Aorta (tissue), 5 donors: ENCODE measurements at regions not wholly inside any gene's neighbourhood (a gene's known extent, or its start where the extent isn't known, plus 50 kb on each side); places are given as distances from the start of the nearest gene placed in this dataset.
"Not testable (repeated sequence)": the region's sequence is repeated elsewhere in the genome, so short reads cannot be mapped to it uniquely, and the experiment has no call there.

ENCODE experiments used
- ATAC-seq: fragments of 200-7000 bp; cut with Tn5 transposase; one replicate; pipeline ENCODE4 v1.9.1; 2022; ENCODE audit warnings: moderate library complexity; ENCODE audit not compliant: low FRiP score
- DNase-seq, 2 donors: peaks; one replicate each; pipeline ENCODE4 v3.0.0-alpha.2; 2020
- H3K27ac ChIP-seq, 2 donors: one replicate each; pipeline ENCODE4 v1.5.1; 2013; ENCODE audit warnings: low read length in 2 of 2, mild to moderate bottlenecking in 2 of 2, moderate library complexity in 2 of 2, control low read depth in 1 of 2, inconsistent platforms in 1 of 2, low read depth in 1 of 2
- H3K27me3 ChIP-seq, 2 donors: one replicate each; pipeline ENCODE4 v1.6.1; 2013; ENCODE audit warnings: control low read depth in 1 of 2, low read length in 1 of 2, mild to moderate bottlenecking in 1 of 2, moderate library complexity in 1 of 2; ENCODE audit not compliant: insufficient read depth in 2 of 2, control insufficient read depth in 1 of 2
- H3K36me3 ChIP-seq, 2 donors: one replicate each; pipeline ENCODE4 v1.6.1; 2013; ENCODE audit warnings: control low read depth in 1 of 2, low read length in 1 of 2, mild to moderate bottlenecking in 1 of 2; ENCODE audit not compliant: insufficient read depth in 2 of 2, control insufficient read depth in 1 of 2
- H3K4me1 ChIP-seq, 2 donors: one replicate each; pipeline ENCODE4 v1.6.1; 2013; ENCODE audit warnings: low read length in 2 of 2, control low read depth in 1 of 2, mild to moderate bottlenecking in 1 of 2, moderate library complexity in 1 of 2; ENCODE audit not compliant: insufficient read depth in 2 of 2, control insufficient read depth in 1 of 2
- H3K4me3 ChIP-seq, 2 donors: one replicate each; pipeline ENCODE4 v1.5.1; 2013; ENCODE audit warnings: low read length in 2 of 2, control low read depth in 1 of 2, mild to moderate bottlenecking in 1 of 2
- H3K9me3 ChIP-seq: one replicate; pipeline ENCODE4 v1.6.1; 2013; ENCODE audit warnings: mild to moderate bottlenecking, low read length; ENCODE audit not compliant: control insufficient read depth
- WGBS, 2 donors: extraction: QIAGEN DNeasy Blood & Tissue Kit; methylation state at CpG; one replicate each; pipeline ENCODE4 v1.1.7; 2013; 5-methylcytosine and 5-hydroxymethylcytosine counted together
- intact Hi-C, 2 donors: fragments of 100-400 bp; cut with DNase I; formaldehyde crosslinking; loops; one replicate each; pipeline versions ENCODE4 v1.14.2 to v1.15.0; 2022
- donor health status: healthy with polysubstance abuse.
- donor health status: Bipolar disorder and iron deficiency.
- donor health status: DM: no; HTN: no; CAD: no.
- donor health status: DM: no; HTN: no; CAD: no.
- donor health status: DM: yes; HTN: yes; CAD: no.

DNA sequence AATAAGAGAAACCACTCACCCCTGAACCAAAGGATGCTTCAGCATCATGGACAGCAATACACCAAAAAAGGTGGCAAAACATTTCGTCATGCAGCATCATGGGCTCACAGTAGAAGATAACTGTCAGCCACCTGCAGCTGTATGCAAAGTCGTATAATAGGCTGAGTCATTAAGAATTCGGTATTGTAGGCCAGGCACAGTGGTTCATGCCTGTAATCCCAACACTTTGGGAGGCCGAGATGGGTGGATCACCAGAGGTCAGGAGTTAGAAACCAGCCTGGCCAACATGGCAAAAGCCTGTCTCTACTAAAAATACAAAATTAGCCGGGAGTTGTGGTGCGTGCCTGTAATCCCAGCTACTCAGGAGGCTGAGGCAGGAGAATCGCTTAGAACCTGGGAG, 123.8 kb upstream of the UNC5B start:
- not testable (repeated sequence) for ATAC-seq, H3K27ac ChIP-seq, DNase-seq

GRCh38 chr10:71089162-71089561, 123.2 kb upstream of the UNC5B start:
- Histone ChIP-seq H3K36me3 (no peaks in the 10 kb centered on the region), H3K4me3 (no peak overlapping the region), H3K27ac (no peak overlapping the region), H3K9me3 (no peaks in the 10 kb centered on the region), H3K4me1 (no peaks in the 10 kb centered on the region), H3K27me3 (no peaks in the 10 kb centered on the region)
- 96 to 100% methylated on average over 1 of the region's 1 CpG for WGBS, 2 donors
- DNase-seq, result no peak
- ATAC-seq, result no peak
- intact Hi-C loops, result loop anchor here in 1 of 2 donors (5.0 kb wide), 1 partner anchor 53 kb away; no protein-coding TSS in a partner anchor

More for the DNA sequence above, 123.8 kb upstream of the UNC5B start:
- WGBS, 2 donors, result 86 to 91% methylated on average over 7 of the region's 7 CpGs
- not testable (repeated sequence) for H3K4me3 ChIP-seq, H3K9me3 ChIP-seq, H3K4me1 ChIP-seq, H3K27me3 ChIP-seq, H3K36me3 ChIP-seq
- intact Hi-C loops, result loop anchor here in 1 of 2 donors (5.0 kb wide), 1 partner anchor 54 kb away; no protein-coding TSS in a partner anchor

DNA sequence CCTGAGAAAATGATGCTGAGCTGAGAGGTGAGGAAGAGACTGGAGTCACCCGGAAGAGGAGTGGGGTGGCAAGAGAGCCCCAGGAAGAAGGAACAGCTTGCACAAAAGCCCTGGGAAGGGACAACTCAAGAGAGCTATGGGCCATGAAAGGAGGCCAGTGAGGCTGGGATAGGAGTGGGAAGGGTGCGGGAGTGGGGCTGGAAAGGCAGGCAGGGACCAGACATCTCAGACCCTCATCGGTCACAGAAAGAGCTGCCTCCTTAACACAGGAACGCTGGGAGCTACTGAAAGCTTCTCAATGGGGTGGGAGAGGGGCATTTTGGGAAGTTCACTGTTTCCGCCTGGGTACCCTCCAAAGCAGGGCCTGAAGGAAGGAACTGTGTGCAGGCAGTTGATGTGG, 122.0 kb upstream of the UNC5B start:
- Histone ChIP-seq H3K4me1 (no peaks in the 10 kb centered on the region), H3K9me3 (no peaks in the 10 kb centered on the region), H3K36me3 (no peaks in the 10 kb centered on the region), H3K27ac (no peak overlapping the region), H3K4me3 (no peak overlapping the region), H3K27me3 (no peaks in the 10 kb centered on the region)
- intact Hi-C loops, result no loop called here
- no peak for ATAC-seq
- WGBS, 2 donors, result 94 to 95% methylated on average over 5 of the region's 5 CpGs
- no peak for DNase-seq

- Histone ChIP-seq H3K9me3 (no peaks in the 10 kb centered on the region), H3K36me3 (no peaks in the 10 kb centered on the region), H3K4me1 (no peaks in the 10 kb centered on the region), H3K4me3 (no peak overlapping the region), H3K27ac (no peak overlapping the region), H3K27me3 (no peaks in the 10 kb centered on the region)
- intact Hi-C loops, result no loop called here
- WGBS, 2 donors, result 98% methylated on average over 10 of the region's 10 CpGs
- ATAC-seq (no peak), DNase-seq (no peak)
Measured at GRCh38 chr10:71090801-71091200, 121.6 kb upstream of the UNC5B start.

DNA sequence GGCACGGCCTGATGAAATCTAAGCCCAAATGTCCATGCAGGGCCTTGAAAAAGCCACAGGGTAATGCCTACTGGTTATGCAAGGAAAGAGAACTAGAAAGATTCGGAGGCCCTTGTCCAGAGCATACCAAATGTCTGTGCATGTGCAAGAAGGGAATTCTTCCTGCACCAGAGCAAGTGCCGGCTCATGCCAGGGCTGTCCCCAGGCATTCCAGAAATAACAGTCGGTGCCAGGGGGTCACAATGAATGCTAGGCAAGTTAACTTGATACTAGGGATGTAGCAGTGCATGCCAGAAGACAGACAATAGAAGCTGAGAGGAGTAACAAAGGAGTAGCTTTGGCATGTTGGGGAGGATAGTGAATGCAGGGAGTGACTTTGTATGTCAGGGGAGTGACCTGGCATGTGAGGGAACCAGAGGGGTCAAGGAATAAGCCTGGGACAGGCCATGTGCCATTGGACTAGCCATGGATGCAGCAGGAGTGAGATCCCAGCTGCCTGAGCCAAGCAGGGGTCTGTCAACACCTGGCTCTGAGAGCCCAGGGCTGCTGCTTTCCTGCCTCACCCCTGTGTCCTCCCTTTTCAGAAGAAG, 119.5 kb upstream of the UNC5B start:
- H3K4me3 ChIP-seq, result no peak overlapping the region

DNA sequence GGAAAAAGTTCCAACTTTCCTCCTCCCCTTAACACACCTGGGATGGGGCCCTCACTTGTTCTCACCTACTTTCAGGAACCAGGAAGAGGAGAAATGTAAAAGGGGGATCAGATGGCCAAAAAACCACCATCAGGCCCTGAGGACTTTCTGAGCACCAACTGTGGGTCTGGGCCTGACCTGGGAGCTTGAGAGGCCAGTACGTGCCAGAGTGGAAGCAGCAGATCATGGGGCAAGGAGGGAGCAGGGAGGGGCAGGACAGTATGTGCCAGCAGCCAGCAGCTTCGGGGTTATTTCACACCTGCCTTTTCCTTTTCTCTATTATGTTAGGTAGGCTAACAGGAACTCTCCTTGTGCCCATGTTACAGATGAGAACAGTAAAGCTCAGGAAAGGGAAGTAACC, 118.8 kb upstream of the UNC5B start:
- Histone ChIP-seq H3K9me3 (no peaks in the 10 kb centered on the region), H3K36me3 (no peaks in the 10 kb centered on the region), H3K4me3 (no peak overlapping the region), H3K27me3 (no peaks in the 10 kb centered on the region), H3K4me1 (no peaks in the 10 kb centered on the region), H3K27ac (no peak overlapping the region)
- no peak for ATAC-seq
- intact Hi-C loops, result no loop called here
- 94 to 96% methylated on average over 2 of the region's 2 CpGs for WGBS, 2 donors
- no peak for DNase-seq

More for the DNA sequence above, 119.5 kb upstream of the UNC5B start:
- Histone ChIP-seq H3K9me3 (no peaks in the 10 kb centered on the region), H3K27me3 (no peaks in the 10 kb centered on the region), H3K27ac (no peak overlapping the region), H3K4me1 (no peaks in the 10 kb centered on the region), H3K36me3 (no peaks in the 10 kb centered on the region)
- DNase-seq (no peak), ATAC-seq (peak; percentile 39)
- 9 to 15% methylated on average over 4 of the region's 4 CpGs for WGBS, 2 donors
- intact Hi-C loops, result no loop called here

DNA sequence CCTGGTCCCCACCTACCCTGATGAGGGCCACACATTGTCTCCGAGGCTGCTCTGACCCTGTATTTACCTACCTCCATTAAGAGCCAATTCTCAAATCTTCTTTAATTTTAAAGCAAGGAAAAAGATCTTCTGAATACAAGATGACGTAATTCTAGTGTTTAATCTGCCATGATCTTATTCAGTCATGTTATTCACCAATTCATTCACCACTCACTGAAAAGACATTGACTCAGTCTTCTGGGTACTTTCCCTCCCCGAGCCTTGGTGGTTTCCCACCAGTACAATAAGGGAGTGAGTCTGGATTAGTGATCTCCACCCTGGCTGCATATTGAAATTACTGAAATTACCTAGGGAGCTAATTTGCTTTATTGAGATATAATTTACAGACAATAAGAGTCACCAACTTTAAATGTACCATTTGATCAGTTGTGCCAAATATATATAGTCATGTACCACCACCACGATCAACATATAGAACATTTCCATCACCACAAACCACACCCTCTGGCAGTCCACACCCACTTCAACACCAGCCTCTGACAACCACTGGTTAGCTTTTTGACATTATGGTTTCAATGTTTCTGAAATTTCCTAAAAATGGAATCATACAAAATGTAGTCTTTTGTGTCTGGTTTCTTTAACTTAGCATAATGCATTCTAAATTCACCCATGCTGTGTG, 117.5 kb upstream of the UNC5B start:
- H3K9me3 ChIP-seq, result no peaks in the 10 kb centered on the region
- H3K4me1 ChIP-seq, result no peaks in the 10 kb centered on the region
- ATAC-seq (no peak), DNase-seq (no peak)
- H3K27ac ChIP-seq, result no peak overlapping the region
- H3K36me3 ChIP-seq, result no peaks in the 10 kb centered on the region
- WGBS, 2 donors, result 87 to 92% methylated on average over 4 of the region's 4 CpGs
- H3K27me3 ChIP-seq, result no peaks in the 10 kb centered on the region
- intact Hi-C loops, result no loop called here
- H3K4me3 ChIP-seq, result no peak overlapping the region

DNA sequence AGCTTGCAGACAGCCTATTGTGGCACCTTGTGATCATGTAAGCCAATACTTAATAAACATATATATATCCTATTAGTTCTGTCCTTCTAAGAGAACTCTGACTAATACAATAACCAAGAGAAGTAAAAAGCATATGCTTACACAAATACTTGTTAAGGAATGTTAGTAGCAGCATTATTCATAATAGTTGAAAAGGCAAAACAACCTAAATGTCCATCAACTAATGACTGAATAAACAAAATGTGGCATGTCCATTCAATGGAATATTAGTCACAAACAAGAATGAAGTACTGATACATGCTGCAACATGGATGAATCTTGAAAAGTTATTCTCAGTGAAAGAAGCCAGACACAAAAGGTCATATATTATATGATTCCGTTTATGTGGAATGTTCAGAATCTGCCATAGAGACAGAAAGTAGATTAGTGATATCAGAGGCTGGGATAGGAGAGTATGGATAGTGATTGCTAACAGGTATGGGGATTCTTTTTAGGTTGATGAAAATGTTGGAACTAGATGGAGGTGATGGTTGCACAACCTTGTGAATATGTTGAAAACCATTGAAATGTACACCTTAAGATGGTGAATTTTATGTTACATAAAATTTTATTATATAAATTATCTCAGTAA, 112.5 kb upstream of the UNC5B start:
- DNase-seq (no peak), ATAC-seq (no peak)
- 40 to 50% methylated on average over 1 of the region's 1 CpG for WGBS, 2 donors
- H3K4me3 ChIP-seq, result no peak overlapping the region
- no peaks in the 10 kb centered on the region for H3K36me3 ChIP-seq
- intact Hi-C loops, result no loop called here
- H3K27me3 ChIP-seq, result no peaks in the 10 kb centered on the region
- no peaks in the 10 kb centered on the region for H3K9me3 ChIP-seq
- H3K27ac ChIP-seq, result no peak overlapping the region
- no peaks in the 10 kb centered on the region for H3K4me1 ChIP-seq

GRCh38 chr10:71103961-71104360, 108.4 kb upstream of the UNC5B start:
- no peak overlapping the region for H3K27ac ChIP-seq
- H3K9me3 ChIP-seq, result no peaks in the 10 kb centered on the region
- H3K4me1 ChIP-seq, result no peaks in the 10 kb centered on the region
- ATAC-seq (no peak), DNase-seq (no peak)
- intact Hi-C loops, result no loop called here
- no peaks in the 10 kb centered on the region for H3K36me3 ChIP-seq
- 87 to 88% methylated on average over 3 of the region's 3 CpGs for WGBS, 2 donors
- H3K4me3 ChIP-seq, result no peak overlapping the region
- no peaks in the 10 kb centered on the region for H3K27me3 ChIP-seq
